ENCODE measurements at regions not wholly inside any gene's neighbourhood (a gene's known extent, or its start where the extent isn't known, plus 50 kb on each side); places are given as distances from the start of the nearest gene placed in this dataset.

DNA sequence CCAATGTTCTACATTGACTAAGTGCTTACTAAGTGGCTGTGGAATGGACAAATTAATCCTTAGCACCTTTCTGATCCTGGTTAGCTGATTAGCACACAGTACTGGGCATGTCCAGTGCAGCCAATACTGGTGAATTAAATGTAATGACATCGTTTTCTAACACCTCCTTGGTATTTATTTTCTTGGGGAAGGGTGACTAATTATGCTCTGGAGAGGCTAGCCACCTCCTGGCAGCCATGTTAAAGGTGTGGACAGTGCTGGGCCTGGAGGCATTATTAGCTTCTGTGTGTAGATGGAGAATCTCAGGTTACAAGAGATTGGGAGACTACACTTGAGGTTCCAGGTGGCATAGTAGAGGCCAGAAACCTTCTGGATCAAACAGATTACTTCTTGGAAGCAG, 230.9 kb upstream of the DDHD1 start:
- POLR2A ChIA-PET: no interaction called here
- Histone ChIP-seq H3K4me3 (no peak overlapping the region), H3K9me3 (no peaks in the 10 kb centered on the region), H3K27ac (no peak overlapping the region), H3K4me1 (no peaks in the 10 kb centered on the region), H3K4me2 (no peak overlapping the region)
- TF ChIP-seq ZSCAN20 (CRISPR knock-in tag; IDR thresholded peaks at IDR 0.05) (no peak), POLR2A (IDR thresholded peaks at IDR 0.05; ENCODE audit: low read length) (no peak), CBX2 (IDR thresholded peaks at IDR 0.05; ENCODE audit: borderline replicate concordance, low read depth) (no peak), RFX5 (IDR thresholded peaks at IDR 0.05) (no peak), RNF2 (IDR thresholded peaks at IDR 0.05; ENCODE audit: borderline replicate concordance, low read depth) (no peak)
- CTCF ChIA-PET: interaction anchor here (1.3 to 1.4 kb wide), 2 partner anchors 12 to 16 kb away, joined by 3 read pairs; no protein-coding TSS in a partner anchor
- WGBS (ENCODE audit: missing lambda C conversion rate): 0% methylated on average over 1 of the region's 1 CpG
- ATAC-seq: no peak
- DNase-seq (ENCODE audit: low read depth in 1 of 2, low spot score in 1 of 2): no peak
- no peak for FAIRE-seq

DNA sequence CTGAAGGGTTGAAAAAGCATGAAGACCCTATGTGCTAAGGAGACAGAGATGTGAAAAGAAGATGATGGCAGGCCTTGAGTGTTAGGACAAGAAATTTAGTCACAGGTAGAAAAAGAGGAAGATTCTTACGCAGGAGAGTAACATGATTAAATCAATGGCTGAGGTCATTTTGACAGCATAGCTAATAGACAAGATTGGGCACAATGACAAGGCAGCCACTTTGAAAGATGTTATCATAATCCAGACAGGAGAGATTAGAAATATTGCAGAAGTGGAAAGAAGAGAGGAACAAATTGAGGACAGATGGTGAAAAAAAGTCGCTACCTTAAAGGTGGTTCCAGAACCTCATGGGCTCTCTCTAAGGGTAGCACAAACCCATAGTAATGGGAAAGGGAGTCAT, 228.8 kb upstream of the DDHD1 start:
- TF ChIP-seq, protein P1, sequence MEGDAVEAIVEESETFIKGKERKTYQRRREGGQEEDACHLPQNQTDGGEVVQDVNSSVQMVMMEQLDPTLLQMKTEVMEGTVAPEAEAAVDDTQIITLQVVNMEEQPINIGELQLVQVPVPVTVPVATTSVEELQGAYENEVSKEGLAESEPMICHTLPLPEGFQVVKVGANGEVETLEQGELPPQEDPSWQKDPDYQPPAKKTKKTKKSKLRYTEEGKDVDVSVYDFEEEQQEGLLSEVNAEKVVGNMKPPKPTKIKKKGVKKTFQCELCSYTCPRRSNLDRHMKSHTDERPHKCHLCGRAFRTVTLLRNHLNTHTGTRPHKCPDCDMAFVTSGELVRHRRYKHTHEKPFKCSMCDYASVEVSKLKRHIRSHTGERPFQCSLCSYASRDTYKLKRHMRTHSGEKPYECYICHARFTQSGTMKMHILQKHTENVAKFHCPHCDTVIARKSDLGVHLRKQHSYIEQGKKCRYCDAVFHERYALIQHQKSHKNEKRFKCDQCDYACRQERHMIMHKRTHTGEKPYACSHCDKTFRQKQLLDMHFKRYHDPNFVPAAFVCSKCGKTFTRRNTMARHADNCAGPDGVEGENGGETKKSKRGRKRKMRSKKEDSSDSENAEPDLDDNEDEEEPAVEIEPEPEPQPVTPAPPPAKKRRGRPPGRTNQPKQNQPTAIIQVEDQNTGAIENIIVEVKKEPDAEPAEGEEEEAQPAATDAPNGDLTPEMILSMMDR (IDR thresholded peaks at IDR 0.05): no peak
- TF ChIP-seq TP53 (CRISPR knock-in tag; IDR thresholded peaks at IDR 0.05): no peak
- no peak for TF ChIP-seq CHD2 (IDR thresholded peaks at IDR 0.05; ENCODE audit: low read length, partially characterized antibody)
- TF ChIP-seq KDM5A (IDR thresholded peaks at IDR 0.05): no peak
- no peak for TF ChIP-seq ESRRA (IDR thresholded peaks at IDR 0.05; ENCODE audit: borderline replicate concordance, low read length)
- no peak for TF ChIP-seq MAZ (IDR thresholded peaks at IDR 0.05; ENCODE audit: borderline replicate concordance, low read depth, low read length)
- no peak for TF ChIP-seq ZNF302 (CRISPR knock-in tag; IDR thresholded peaks at IDR 0.05)
- ChIA-PET CTCF (no interaction called here), POLR2A (no interaction called here)
- Histone ChIP-seq H3K4me2 (no peak overlapping the region), H3K4me1 (no peaks in the 10 kb centered on the region), H3K27ac (no peak overlapping the region), H3K9me3 (no peaks in the 10 kb centered on the region), H3K4me3 (no peak overlapping the region)
- FAIRE-seq: no peak
- ATAC-seq: no peak
- 88% methylated on average over 2 of the region's 2 CpGs for WGBS (ENCODE audit: missing lambda C conversion rate)
- no peak for DNase-seq (ENCODE audit: low read depth in 1 of 2, low spot score in 1 of 2)

DNA sequence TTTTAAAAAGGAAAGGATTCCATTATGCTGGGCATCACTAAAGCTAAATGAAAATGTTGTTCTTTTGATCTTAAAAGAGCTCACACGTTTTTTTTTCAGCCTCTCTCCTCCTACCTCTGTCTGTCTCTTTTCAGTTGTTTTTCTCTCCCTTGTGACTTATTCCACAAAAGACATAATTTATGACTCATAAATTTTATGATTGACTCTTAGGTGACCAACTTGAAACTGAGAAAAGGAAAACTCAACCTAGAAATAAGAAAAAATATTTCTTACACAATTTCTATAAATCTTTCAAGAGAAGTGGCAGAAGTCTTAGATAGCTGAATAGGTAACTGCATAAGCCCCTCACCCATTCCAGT, 227.7 kb upstream of the DDHD1 start:
- ChIA-PET CTCF (no interaction called here), POLR2A (no interaction called here)
- Histone ChIP-seq H3K4me3 (no peak overlapping the region), H3K27ac (no peak overlapping the region), H3K9me3 (no peaks in the 10 kb centered on the region), H3K4me2 (no peak overlapping the region), H3K4me1 (no peaks in the 10 kb centered on the region)
- no peak for FAIRE-seq
- WGBS (ENCODE audit: missing lambda C conversion rate): 8% methylated on average over 1 of the region's 1 CpG
- no peak for DNase-seq (ENCODE audit: low read depth in 1 of 2, low spot score in 1 of 2)
- TF ChIP-seq MYC (IDR thresholded peaks at IDR 0.05; ENCODE audit: borderline replicate concordance, low read length) (no peak), HOXA7 (CRISPR knock-in tag; IDR thresholded peaks at IDR 0.05) (no peak), FOSB (CRISPR knock-in tag; IDR thresholded peaks at IDR 0.05) (no peak), POLR2A (IDR thresholded peaks at IDR 0.05; ENCODE audit: low read length) (no peak), CHD4 (IDR thresholded peaks at IDR 0.05; ENCODE audit: borderline replicate concordance) (no peak), RCOR1 (IDR thresholded peaks at IDR 0.05; ENCODE audit: low read depth, low read length) (no peak), ZC3H11A (IDR thresholded peaks at IDR 0.05) (no peak), CEBPB (IDR thresholded peaks at IDR 0.05) (no peak), NR3C1 (IDR thresholded peaks at IDR 0.05) (no peak), HOXB13 (CRISPR knock-in tag; IDR thresholded peaks at IDR 0.05; ENCODE audit: low read depth) (no peak), ZSCAN20 (CRISPR knock-in tag; IDR thresholded peaks at IDR 0.05) (no peak)
- TF ChIP-seq, protein P2, sequence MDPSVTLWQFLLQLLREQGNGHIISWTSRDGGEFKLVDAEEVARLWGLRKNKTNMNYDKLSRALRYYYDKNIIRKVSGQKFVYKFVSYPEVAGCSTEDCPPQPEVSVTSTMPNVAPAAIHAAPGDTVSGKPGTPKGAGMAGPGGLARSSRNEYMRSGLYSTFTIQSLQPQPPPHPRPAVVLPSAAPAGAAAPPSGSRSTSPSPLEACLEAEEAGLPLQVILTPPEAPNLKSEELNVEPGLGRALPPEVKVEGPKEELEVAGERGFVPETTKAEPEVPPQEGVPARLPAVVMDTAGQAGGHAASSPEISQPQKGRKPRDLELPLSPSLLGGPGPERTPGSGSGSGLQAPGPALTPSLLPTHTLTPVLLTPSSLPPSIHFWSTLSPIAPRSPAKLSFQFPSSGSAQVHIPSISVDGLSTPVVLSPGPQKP (IDR thresholded peaks at IDR 0.05; ENCODE audit: low read depth, low read length): no peak
- TF ChIP-seq, protein P3, sequence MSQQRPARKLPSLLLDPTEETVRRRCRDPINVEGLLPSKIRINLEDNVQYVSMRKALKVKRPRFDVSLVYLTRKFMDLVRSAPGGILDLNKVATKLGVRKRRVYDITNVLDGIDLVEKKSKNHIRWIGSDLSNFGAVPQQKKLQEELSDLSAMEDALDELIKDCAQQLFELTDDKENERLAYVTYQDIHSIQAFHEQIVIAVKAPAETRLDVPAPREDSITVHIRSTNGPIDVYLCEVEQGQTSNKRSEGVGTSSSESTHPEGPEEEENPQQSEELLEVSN (IDR thresholded peaks at IDR 0.05; ENCODE audit: borderline replicate concordance, low read depth): no peak
- ATAC-seq: no peak

Measured in A549 (cell line).